GM18502 (cell line): ENCODE measurements at regions not wholly inside any gene's neighbourhood (a gene's known extent, or its start where the extent isn't known, plus 50 kb on each side); places are given as distances from the start of the nearest gene placed in this dataset.

Experiments
- ATAC-seq: cut with Tn5 transposase; IDR thresholded peaks from one replicate; pipeline ENCODE4 v1.9.1; 2021; ENCODE audit warnings: mild to moderate bottlenecking; ENCODE audit not compliant: unreplicated experiment, poor library complexity

DNA sequence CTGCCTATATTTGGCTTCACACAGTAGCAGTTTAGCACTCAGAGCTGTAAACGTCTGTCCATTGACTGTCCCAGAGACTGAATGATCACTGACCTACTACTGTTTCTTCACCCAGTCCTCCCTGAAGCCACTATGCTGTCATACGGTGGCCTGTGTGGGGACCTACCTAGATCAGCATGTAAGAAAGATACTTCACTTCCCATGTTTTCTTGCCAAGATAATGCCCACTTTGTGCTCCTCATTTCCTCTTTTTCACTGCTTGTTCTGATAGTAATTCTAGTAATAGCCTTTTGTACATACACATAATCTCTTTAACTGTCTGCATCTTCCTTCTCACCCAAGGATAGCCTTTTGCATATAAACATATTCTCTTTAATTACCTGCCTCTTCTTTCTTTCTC is 109.9 kb upstream of the TIAM2 start:
- ATAC-seq, result no peak

DNA sequence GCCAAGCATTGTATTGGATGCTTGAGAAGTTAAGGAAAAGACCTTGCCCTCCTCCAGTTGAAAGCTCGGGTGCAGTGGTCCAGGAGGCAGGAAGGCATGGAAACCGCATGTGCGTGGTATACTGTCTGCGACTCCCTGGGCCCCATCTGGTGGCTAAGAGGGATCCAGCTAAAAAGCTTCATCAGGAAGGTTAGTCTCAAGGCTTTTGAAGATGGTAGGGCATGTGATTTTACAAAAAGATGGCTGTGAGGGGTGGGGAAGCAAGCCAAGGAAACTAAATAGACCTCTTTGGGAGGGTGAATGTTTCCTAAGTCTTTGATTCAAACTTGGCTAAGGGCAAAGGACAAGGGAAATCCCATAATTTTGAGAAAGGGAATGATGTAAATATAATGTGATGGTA is 109.1 kb upstream of the TIAM2 start:
- no peak for ATAC-seq

- ATAC-seq, result no peak
Measured at GRCh38 chr6:154886471-154886870, 108.6 kb upstream of the TIAM2 start.

GRCh38 chr6:154887051-154887450 is 108.1 kb upstream of the TIAM2 start:
- ATAC-seq, result no peak

DNA sequence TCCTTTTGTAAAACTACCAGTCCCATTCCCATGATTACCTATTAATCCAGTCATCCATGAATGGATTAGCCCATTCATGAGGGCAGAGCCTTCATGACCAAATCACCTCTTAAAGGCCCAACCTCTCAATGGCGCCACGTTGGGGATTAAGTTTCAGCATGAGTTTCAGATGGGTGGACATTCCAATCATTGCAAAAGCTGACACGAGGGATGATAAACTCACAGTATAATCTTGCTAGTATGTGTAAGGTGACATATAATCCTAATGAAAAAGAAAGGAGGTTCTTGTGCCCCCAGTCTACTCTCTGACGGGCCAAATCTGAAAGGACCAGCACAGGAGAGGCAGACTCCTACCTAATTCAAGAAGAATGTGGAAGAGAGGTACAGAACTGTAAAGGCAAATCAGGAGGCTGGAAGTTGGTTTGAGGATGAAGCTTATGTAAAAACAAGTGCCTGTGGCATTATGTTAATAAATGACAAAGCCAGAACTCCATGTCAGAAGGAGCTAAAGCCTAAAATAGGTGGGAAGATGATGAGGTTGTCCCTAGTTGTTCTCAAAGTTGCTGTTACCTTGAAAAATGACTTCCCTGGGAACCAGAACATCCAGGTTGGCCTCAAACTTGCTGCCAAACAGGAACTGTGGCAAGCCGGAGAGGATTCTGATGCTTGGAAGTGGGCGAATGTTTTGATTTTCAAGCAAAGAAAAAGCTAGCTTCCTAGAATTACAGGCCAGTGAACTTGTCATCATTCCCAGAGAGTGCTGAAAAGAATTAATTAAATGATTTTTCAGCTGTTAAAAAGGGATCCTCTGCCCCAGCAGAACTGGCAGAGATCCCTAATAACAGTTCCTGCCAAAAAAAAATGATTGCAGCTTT is 106.5 kb upstream of the TIAM2 start:
- ATAC-seq, result no peak

DNA sequence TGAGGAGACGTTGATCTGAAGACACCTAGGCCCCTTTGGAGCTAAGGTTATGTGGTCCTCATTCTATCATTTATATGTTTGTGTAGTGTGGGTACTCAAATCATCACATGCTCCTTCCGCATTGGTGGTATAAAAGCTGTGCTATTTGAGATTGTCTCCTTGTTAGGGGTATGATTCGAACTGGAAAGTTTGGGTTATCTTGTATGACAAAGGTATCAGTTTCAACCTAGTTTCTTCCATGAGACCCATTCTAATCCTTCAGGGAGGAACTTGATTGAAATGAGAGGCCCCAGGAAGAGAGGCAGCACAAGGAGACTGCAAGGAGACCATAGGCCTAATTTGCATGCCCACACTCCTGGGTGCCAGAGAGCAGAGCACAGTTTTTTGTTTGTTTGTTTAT is 104.2 kb upstream of the TIAM2 start:
- no peak for ATAC-seq

DNA sequence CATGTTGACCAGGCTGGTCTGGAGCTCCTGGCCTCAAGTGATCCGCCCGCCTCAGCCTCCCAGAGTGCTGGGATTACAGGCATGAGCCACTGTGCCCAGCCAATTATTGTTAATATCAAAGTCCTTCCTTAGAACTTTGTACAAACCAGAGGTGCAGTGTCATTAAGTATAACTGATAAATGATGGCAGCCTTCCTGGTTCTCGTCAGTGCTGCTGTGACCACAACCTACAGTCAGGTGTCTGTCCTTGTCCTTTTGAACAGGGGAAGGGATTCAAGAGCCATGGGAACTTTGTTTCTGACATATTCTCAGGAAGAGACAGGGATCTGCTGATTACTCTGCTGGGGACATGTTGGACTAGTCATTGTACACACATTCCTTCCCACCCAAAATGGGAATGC is 103.2 kb upstream of the TIAM2 start:
- no peak for ATAC-seq

- no peak for ATAC-seq
Measured at GRCh38 chr6:154893917-154894316, 101.2 kb upstream of the TIAM2 start.

GRCh38 chr6:154894902-154895301 is 100.2 kb upstream of the TIAM2 start:
- no peak for ATAC-seq

- ATAC-seq, result no peak
Measured at GRCh38 chr6:154895841-154896240, 99.3 kb upstream of the TIAM2 start.

GRCh38 chr6:154898821-154899220 is 96.3 kb upstream of the TIAM2 start:
- ATAC-seq, result no peak

DNA sequence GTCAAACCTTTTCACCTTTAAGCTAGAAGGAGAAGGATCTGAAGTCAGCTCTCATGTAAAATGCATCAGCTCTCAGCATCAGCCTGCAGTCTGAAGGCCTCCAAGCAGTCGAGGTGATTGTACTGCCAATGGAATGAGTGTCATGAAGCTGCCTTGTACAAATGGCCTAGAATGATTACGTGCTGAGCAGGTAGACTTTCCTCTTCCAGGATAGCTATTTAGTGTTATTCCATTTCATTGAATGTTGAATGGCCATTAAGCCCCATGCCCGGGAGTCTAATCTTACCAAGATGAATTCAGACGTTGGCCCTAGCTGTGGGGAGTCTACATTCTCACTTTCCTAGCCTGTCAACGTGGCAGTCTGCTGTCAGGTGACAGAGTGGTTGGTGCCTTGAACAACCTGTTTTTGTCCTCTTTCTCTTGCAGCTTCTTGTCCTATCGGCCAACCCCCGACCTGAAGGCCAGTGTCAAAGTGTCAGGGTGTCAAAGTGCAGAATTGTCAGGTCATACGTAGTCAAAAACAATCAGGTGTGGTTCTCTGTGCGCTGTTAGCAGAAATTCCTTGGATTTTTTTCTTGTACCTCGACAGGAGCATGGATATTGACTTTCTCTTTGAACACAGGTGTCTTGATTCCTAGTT is 95.2 kb upstream of the TIAM2 start:
- ATAC-seq, result no peak

DNA sequence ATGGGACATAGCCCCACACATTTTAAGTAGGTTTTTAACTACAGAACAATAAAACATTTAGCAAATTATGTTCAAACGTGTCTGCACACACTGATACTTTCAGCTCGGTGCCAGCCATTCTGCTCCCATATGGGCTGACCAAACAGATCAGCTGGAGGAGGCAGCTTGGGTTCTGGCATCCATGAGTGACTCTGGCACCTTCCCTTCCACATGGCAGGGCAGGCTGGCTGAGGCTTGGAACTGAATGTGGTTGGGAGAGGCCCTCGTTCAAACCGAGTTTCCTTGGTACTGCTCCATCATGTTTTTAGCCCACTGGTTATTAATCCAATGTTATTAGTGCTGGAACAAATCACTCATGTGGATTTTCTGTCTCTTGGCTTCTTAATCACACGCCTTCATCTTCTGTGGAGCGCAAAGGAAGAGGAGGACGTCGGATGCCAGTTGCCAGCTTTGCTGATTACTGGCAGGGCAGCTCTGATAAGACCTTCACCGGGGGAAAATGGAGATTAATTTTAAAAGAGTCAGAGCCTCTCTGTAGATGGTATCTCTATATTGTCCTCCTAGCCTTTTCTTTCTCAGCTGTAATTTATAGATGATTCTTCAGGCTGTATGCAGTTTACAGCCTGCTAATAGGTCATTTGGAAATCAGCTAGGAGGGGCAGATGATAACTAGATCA is 93.1 kb upstream of the TIAM2 start:
- ATAC-seq, result no peak

DNA sequence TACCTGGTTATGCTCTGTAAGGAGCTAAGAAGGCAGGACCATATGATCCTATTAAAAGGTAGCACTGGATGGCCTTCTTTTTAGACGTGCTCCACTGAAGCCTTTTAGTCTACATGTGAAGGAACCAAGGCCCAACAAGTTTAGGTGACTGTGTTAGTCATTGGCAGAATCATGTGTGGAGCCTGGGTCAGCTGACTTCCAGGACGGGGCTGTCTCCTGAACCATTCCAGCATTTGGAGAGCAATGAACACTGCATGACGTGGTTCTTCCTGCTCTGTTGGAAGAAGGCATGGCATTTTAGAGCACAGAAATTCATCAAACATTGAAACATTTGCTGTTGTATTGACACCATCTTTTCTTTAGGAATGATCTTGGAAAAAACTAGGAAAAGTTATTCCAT is 87.8 kb upstream of the TIAM2 start:
- ATAC-seq, result no peak

- no peak for ATAC-seq
Measured at GRCh38 chr6:154908723-154909122, 86.4 kb upstream of the TIAM2 start.

DNA sequence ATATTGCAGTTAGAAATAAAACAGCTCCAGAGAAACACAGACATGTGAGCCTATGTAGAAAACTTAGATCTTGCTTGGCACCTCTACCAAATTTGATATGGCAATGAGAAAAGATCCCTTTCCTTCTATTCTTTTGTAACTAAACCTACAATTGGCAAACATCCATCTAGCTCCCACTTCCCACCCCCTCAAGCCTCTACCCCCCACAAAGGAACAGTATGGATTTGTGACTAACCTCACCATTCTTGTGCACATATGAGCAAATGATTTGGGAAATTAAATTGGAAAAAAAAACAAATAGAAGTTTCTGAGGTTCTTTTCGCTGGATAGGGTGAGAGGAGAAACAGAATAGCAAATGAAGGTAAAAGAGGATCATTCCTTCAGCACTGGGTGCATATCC is 85.8 kb upstream of the TIAM2 start:
- no peak for ATAC-seq

GRCh38 chr6:154909821-154910220 is 85.3 kb upstream of the TIAM2 start:
- no peak for ATAC-seq

DNA sequence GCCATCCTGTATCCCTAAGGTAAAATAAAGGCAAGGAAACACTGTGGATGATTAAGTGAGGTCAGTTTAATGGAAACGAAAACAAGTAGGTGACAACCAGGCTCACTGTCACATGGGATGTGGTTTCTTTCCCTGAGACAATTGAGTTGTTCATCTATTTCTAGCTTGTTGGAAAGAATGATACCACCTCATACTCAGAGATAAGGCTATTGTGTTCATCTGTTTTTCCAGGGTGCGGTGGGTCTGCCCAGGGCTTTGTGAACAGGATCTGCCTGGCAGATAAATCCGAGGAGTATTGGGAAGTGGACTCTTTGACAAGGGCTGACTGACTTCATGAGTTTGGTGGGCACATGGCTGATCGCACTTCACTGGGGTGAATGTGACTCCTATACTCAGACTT is 80.8 kb upstream of the TIAM2 start:
- ATAC-seq, result no peak

- no peak for ATAC-seq
Measured at GRCh38 chr6:154916857-154917256, 78.3 kb upstream of the TIAM2 start.

- ATAC-seq, result no peak
Measured at GRCh38 chr6:154917941-154918340, 77.2 kb upstream of the TIAM2 start.

- ATAC-seq, result no peak
Measured at GRCh38 chr6:154919806-154920205, 75.3 kb upstream of the TIAM2 start.
